GM23338 (cell line): ENCODE measurements at regions not wholly inside any gene's neighbourhood (a gene's known extent, or its start where the extent isn't known, plus 50 kb on each side); places are given as distances from the start of the nearest gene placed in this dataset.

Experiments used
- ATAC-seq: fragments of 200-7000 bp; cut with Tn5 transposase; 3 replicates; pipeline ENCODE4 v1.9.1; 2020
- DNase-seq: peaks from one replicate; pipeline ENCODE4 v3.0.0-alpha.2; 2015; ENCODE audit warnings: low spot score
- H2AFZ ChIP-seq: fragments of 200-600 bp; sonication (generic); 2 replicates; pipeline ENCODE4 v1.8.0; 2016; ENCODE audit warnings: antibody characterized with exemption, mild to moderate bottlenecking, moderate library complexity
- H3F3A ChIP-seq: fragments of 200-600 bp; sonication (generic); replicated peaks from 2 replicates; pipeline ENCODE4 v1.8.0; 2017; ENCODE audit warnings: antibody characterized with exemption, mixed run types, low read depth
- H3K27ac ChIP-seq: fragments of 200-600 bp; sonication (generic); 2 replicates; pipeline ENCODE4 v1.6.1; 2016; ENCODE audit warnings: low read depth
- H3K27me3 ChIP-seq: fragments of 200-600 bp; sonication (generic); 2 replicates; pipeline ENCODE4 v1.8.0; 2016; ENCODE audit warnings: mild to moderate bottlenecking, mixed run types, moderate library complexity; ENCODE audit not compliant: insufficient read depth
- H3K36me3 ChIP-seq: fragments of 200-600 bp; sonication (generic); 2 replicates; pipeline ENCODE4 v1.8.0; 2016; ENCODE audit warnings: mild to moderate bottlenecking; ENCODE audit not compliant: insufficient read depth
- H3K4me1 ChIP-seq: fragments of 200-600 bp; sonication (generic); 2 replicates; pipeline ENCODE4 v1.8.0; 2016; ENCODE audit warnings: mild to moderate bottlenecking, moderate library complexity; ENCODE audit not compliant: insufficient read depth
- H3K4me2 ChIP-seq: fragments of 200-600 bp; sonication (generic); 2 replicates; pipeline ENCODE4 v1.7.1; 2017; ENCODE audit warnings: mixed run types
- H3K4me3 ChIP-seq: fragments of 200-600 bp; sonication (generic); 2 replicates; pipeline ENCODE4 v1.6.1; 2016; ENCODE audit warnings: mixed run types
- H3K79me2 ChIP-seq: fragments of 200-600 bp; sonication (generic); replicated peaks from 2 replicates; pipeline ENCODE4 v1.8.0; 2017; ENCODE audit warnings: mild to moderate bottlenecking; ENCODE audit not compliant: insufficient read depth
- H3K9me2 ChIP-seq: fragments of 200-600 bp; sonication (generic); 2 replicates; pipeline ENCODE4 v1.8.0; 2017; ENCODE audit not compliant: insufficient read depth
- H4K20me1 ChIP-seq: fragments of 200-600 bp; sonication (generic); replicated peaks from 2 replicates; pipeline ENCODE4 v1.8.0; 2017; ENCODE audit warnings: mild to moderate bottlenecking; ENCODE audit not compliant: insufficient read depth
- H3K27ac Mint-ChIP-seq: 2 replicates; pipeline ENCODE4 v1.8.0; 2020; ENCODE audit warnings: inconsistent platforms, mild to moderate bottlenecking, moderate library complexity, mixed read lengths
- H3K27me3 Mint-ChIP-seq: 3 replicates; pipeline ENCODE4 v1.8.0; 2022; ENCODE audit warnings: low read depth, mild to moderate bottlenecking, moderate library complexity, mixed read lengths, inconsistent platforms; ENCODE audit not compliant: insufficient read depth, poor library complexity
- H3K36me3 Mint-ChIP-seq: 3 replicates; pipeline ENCODE4 v1.8.0; 2021; ENCODE audit warnings: low read depth, mild to moderate bottlenecking, inconsistent platforms, moderate library complexity, mixed read lengths
- H3K4me1 Mint-ChIP-seq: 3 replicates; pipeline ENCODE4 v1.8.0; 2020; ENCODE audit warnings: mild to moderate bottlenecking, inconsistent platforms, mixed read lengths
- H3K4me3 Mint-ChIP-seq: 3 replicates; pipeline ENCODE4 v1.8.0; 2021; ENCODE audit warnings: moderate library complexity, mild to moderate bottlenecking, inconsistent platforms, mixed read lengths
- H3K9me3 Mint-ChIP-seq: 3 replicates; pipeline ENCODE4 v1.8.0; 2020; ENCODE audit warnings: moderate library complexity, mild to moderate bottlenecking, inconsistent platforms, mixed read lengths
- NANOG ChIP-seq: IDR thresholded peaks from 2 replicates; pipeline ENCODE4 v1.6.1; 2016; ENCODE audit warnings: antibody characterized with exemption, borderline replicate concordance
- STAT1 ChIP-seq: IDR thresholded peaks from one replicate; pipeline ENCODE4 v1.6.1; 2016; ENCODE audit warnings: antibody characterized with exemption; ENCODE audit not compliant: unreplicated experiment
- ZNF114 ChIP-seq: fragments of 250-450 bp; sonication (Bioruptor Pico); IDR thresholded peaks from 2 replicates; pipeline ENCODE4 v1.5.0; 2020; ENCODE audit warnings: mild to moderate bottlenecking, moderate library complexity
- TF ChIP-seq, protein P1 (sequence below): fragments of 250-450 bp; sonication (Bioruptor Pico); IDR thresholded peaks from 2 replicates; pipeline ENCODE4 v1.5.0; 2020; ENCODE audit warnings: mild to moderate bottlenecking, moderate library complexity
- TF ChIP-seq, protein P2 (sequence below): IDR thresholded peaks from 2 replicates; pipeline ENCODE4 v1.6.1; 2016; ENCODE audit warnings: antibody characterized with exemption

DNA sequence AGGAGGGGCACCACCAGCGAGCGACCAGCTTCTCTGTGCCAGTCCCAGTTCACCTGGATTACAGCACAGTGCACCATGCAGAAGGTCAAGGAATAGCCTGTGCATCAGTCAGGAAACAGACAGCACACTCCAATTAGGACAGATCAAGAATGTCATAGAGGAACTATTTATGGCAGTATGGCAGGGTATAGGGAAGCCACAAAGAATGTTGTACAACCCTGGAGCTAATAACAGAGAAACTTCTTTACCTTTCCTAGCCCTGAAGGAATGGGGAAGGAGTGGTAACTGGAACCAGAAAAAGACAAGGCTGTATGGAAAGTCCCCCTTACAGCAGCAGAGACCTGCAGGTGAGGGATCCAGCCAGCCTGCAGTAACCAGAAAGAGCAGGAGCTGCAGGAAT, 87.8 kb upstream of the USP24 start (continued):
- TF ChIP-seq, protein P1, sequence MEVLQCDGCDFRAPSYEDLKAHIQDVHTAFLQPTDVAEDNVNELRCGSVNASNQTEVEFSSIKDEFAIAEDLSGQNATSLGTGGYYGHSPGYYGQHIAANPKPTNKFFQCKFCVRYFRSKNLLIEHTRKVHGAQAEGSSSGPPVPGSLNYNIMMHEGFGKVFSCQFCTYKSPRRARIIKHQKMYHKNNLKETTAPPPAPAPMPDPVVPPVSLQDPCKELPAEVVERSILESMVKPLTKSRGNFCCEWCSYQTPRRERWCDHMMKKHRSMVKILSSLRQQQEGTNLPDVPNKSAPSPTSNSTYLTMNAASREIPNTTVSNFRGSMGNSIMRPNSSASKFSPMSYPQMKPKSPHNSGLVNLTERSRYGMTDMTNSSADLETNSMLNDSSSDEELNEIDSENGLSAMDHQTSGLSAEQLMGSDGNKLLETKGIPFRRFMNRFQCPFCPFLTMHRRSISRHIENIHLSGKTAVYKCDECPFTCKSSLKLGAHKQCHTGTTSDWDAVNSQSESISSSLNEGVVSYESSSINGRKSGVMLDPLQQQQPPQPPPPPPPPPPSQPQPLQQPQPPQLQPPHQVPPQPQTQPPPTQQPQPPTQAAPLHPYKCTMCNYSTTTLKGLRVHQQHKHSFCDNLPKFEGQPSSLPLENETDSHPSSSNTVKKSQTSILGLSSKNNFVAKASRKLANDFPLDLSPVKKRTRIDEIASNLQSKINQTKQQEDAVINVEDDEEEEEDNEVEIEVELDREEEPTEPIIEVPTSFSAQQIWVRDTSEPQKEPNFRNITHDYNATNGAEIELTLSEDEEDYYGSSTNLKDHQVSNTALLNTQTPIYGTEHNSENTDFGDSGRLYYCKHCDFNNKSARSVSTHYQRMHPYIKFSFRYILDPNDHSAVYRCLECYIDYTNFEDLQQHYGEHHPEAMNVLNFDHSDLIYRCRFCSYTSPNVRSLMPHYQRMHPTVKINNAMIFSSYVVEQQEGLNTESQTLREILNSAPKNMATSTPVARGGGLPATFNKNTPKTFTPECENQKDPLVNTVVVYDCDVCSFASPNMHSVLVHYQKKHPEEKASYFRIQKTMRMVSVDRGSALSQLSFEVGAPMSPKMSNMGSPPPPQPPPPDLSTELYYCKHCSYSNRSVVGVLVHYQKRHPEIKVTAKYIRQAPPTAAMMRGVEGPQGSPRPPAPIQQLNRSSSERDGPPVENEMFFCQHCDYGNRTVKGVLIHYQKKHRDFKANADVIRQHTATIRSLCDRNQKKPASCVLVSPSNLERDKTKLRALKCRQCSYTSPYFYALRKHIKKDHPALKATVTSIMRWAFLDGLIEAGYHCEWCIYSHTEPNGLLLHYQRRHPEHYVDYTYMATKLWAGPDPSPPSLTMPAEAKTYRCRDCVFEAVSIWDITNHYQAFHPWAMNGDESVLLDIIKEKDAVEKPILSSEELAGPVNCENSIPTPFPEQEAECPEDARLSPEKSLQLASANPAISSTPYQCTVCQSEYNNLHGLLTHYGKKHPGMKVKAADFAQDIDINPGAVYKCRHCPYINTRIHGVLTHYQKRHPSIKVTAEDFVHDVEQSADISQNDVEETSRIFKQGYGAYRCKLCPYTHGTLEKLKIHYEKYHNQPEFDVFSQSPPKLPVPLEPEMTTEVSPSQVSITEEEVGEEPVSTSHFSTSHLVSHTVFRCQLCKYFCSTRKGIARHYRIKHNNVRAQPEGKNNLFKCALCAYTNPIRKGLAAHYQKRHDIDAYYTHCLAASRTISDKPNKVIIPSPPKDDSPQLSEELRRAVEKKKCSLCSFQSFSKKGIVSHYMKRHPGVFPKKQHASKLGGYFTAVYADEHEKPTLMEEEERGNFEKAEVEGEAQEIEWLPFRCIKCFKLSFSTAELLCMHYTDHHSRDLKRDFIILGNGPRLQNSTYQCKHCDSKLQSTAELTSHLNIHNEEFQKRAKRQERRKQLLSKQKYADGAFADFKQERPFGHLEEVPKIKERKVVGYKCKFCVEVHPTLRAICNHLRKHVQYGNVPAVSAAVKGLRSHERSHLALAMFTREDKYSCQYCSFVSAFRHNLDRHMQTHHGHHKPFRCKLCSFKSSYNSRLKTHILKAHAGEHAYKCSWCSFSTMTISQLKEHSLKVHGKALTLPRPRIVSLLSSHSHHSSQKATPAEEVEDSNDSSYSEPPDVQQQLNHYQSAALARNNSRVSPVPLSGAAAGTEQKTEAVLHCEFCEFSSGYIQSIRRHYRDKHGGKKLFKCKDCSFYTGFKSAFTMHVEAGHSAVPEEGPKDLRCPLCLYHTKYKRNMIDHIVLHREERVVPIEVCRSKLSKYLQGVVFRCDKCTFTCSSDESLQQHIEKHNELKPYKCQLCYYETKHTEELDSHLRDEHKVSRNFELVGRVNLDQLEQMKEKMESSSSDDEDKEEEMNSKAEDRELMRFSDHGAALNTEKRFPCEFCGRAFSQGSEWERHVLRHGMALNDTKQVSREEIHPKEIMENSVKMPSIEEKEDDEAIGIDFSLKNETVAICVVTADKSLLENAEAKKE (CRISPR knock-in tag): no peak

DNA sequence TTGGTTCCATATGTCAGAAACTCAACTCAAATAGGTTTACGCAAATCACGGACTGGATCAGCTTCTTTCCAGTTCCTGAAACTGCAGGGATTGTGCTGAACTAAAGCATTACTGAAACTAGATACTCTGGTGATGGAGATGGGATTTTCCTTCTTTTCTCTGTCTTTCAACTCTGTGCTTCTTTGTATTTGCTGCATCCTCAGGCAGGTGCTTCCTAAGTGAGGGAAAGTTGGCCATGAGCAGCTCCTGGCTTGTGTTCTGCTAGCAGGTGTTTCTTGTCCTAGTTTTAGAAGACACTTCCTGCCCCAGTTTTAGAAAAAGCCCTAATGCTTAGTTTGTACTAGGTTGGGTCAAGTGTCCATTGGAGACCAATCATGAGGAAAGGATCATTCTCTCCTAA, 86.7 kb upstream of the USP24 start:
- Mint-ChIP-seq H3K4me1 (peaks cover 10% of the 10 kb centered on the region), H3K27me3 (peaks cover 3% of the 10 kb centered on the region), H3K4me3 (no peak overlapping the region), H3K9me3 (no peaks in the 10 kb centered on the region), H3K36me3 (no peaks in the 10 kb centered on the region), H3K27ac (no peak overlapping the region)
- ATAC-seq (no peak), DNase-seq (no peak)
- Histone ChIP-seq H3K4me3 (no peak overlapping the region), H3K79me2 (no peaks in the 10 kb centered on the region), H3K36me3 (no peaks in the 10 kb centered on the region; the same call in 1 of the 2 replicates), H3K4me1 (no peaks in the 10 kb centered on the region; the same call in 1 of the 2 replicates), H4K20me1 (no peaks in the 10 kb centered on the region), H3K4me2 (no peak overlapping the region), H3K27ac (no peak overlapping the region), H3K27me3 (no peaks in the 10 kb centered on the region), H3K9me2 (peaks cover 10% of the 10 kb centered on the region), H2AFZ (no peak overlapping the region), H3F3A (no peaks in the 10 kb centered on the region)
- TF ChIP-seq, protein P2, sequence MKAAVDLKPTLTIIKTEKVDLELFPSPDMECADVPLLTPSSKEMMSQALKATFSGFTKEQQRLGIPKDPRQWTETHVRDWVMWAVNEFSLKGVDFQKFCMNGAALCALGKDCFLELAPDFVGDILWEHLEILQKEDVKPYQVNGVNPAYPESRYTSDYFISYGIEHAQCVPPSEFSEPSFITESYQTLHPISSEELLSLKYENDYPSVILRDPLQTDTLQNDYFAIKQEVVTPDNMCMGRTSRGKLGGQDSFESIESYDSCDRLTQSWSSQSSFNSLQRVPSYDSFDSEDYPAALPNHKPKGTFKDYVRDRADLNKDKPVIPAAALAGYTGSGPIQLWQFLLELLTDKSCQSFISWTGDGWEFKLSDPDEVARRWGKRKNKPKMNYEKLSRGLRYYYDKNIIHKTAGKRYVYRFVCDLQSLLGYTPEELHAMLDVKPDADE: no peak
- no peak for TF ChIP-seq NANOG
- TF ChIP-seq STAT1: no peak
- TF ChIP-seq ZNF114 (CRISPR knock-in tag): no peak
